Glutamatergic neuron (in vitro differentiated cells): ENCODE measurements at regions not wholly inside any gene's neighbourhood (a gene's known extent, or its start where the extent isn't known, plus 50 kb on each side); places are given as distances from the start of the nearest gene placed in this dataset.

Experiments
- DNase-seq: peaks from one replicate; pipeline ENCODE4 v3.0.0; 2022
- H3K27ac Mint-ChIP-seq: one replicate; pipeline ENCODE4 v1.8.0; 2020; ENCODE audit warnings: mild to moderate bottlenecking, mixed read lengths, inconsistent platforms; ENCODE audit not compliant: unreplicated experiment
- H3K27me3 Mint-ChIP-seq: one replicate; pipeline ENCODE4 v1.8.0; 2020; ENCODE audit warnings: mild to moderate bottlenecking, moderate library complexity, mixed read lengths, inconsistent platforms; ENCODE audit not compliant: unreplicated experiment
- H3K36me3 Mint-ChIP-seq: one replicate; pipeline ENCODE4 v1.8.0; 2020; ENCODE audit warnings: mild to moderate bottlenecking, mixed read lengths, inconsistent platforms; ENCODE audit not compliant: unreplicated experiment
- H3K4me1 Mint-ChIP-seq: one replicate; pipeline ENCODE4 v1.8.0; 2020; ENCODE audit warnings: mild to moderate bottlenecking, low read depth, mixed read lengths, inconsistent platforms; ENCODE audit not compliant: unreplicated experiment
- H3K4me3 Mint-ChIP-seq: one replicate; pipeline ENCODE4 v1.8.0; 2020; ENCODE audit warnings: mild to moderate bottlenecking, mixed read lengths, inconsistent platforms; ENCODE audit not compliant: unreplicated experiment
- H3K9me3 Mint-ChIP-seq: one replicate; pipeline ENCODE4 v1.8.0; 2020; ENCODE audit warnings: mild to moderate bottlenecking, moderate library complexity, mixed read lengths, inconsistent platforms; ENCODE audit not compliant: unreplicated experiment
- TF ChIP-seq, protein P1 (sequence below): fragments of 200-600 bp; sonication (generic); IDR thresholded peaks from one replicate; pipeline ENCODE4 v1.5.0; 2021; ENCODE audit not compliant: partially characterized antibody, unreplicated experiment

DNA sequence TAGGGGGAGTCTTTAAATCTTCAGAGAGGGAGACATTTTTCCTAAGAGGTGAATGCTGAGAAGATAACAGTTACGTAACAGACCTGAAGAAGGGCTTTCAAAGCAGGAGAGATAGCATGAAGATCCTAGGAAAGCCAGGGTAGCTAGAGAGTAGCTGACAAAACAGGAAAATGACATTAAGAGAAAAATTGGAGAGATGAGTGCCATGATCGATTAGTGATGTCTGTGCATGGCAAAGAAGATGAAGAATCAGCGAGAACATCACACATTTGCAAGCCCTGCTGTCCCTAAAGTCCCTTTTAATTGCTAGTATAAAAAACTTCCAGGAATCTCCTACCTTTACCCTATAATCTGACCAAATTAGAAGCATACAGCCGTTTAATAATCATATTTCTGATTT lies 116.9 kb upstream of the PAX6 start:
- no peak overlapping the region for H3K27ac Mint-ChIP-seq
- peaks cover 4% of the 10 kb centered on the region for H3K9me3 Mint-ChIP-seq
- H3K4me3 Mint-ChIP-seq = no peak overlapping the region
- H3K27me3 Mint-ChIP-seq = no peaks in the 10 kb centered on the region
- H3K4me1 Mint-ChIP-seq = peaks cover 17% of the 10 kb centered on the region
- TF ChIP-seq, protein P1, sequence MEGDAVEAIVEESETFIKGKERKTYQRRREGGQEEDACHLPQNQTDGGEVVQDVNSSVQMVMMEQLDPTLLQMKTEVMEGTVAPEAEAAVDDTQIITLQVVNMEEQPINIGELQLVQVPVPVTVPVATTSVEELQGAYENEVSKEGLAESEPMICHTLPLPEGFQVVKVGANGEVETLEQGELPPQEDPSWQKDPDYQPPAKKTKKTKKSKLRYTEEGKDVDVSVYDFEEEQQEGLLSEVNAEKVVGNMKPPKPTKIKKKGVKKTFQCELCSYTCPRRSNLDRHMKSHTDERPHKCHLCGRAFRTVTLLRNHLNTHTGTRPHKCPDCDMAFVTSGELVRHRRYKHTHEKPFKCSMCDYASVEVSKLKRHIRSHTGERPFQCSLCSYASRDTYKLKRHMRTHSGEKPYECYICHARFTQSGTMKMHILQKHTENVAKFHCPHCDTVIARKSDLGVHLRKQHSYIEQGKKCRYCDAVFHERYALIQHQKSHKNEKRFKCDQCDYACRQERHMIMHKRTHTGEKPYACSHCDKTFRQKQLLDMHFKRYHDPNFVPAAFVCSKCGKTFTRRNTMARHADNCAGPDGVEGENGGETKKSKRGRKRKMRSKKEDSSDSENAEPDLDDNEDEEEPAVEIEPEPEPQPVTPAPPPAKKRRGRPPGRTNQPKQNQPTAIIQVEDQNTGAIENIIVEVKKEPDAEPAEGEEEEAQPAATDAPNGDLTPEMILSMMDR = no peak
- no peak for DNase-seq
- H3K36me3 Mint-ChIP-seq = no peaks in the 10 kb centered on the region

- Mint-ChIP-seq H3K27ac (no peak overlapping the region), H3K4me3 (no peak overlapping the region), H3K36me3 (no peaks in the 10 kb centered on the region), H3K27me3 (no peaks in the 10 kb centered on the region), H3K4me1 (peaks cover 10% of the 10 kb centered on the region), H3K9me3 (peaks cover 4% of the 10 kb centered on the region)
- TF ChIP-seq, protein P1 = no peak
- no peak for DNase-seq
Measured at GRCh38 chr11:31926816-31927528, 115.8 kb upstream of the PAX6 start.

DNA sequence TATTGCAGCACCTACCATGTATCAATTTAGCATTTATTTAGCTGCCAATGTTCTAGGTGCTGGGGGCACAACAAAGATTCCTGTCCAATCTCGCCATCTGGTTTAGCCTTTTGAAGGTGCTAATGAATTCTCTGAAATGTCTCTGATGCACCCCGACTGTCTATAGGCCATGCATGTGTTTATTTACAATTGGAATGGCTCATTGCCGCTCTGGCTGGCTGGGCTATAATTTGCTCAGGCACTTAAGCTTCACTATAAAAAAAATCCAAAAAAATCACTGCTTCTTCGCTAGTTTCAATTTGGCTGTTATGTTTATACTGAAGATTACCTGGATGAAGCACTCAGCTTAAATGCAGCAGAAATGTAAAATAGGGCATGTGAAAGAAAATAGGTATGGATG lies 115.0 kb upstream of the PAX6 start:
- TF ChIP-seq, protein P1 = no peak
- H3K36me3 Mint-ChIP-seq = no peaks in the 10 kb centered on the region
- peaks cover 4% of the 10 kb centered on the region for H3K9me3 Mint-ChIP-seq
- no peak overlapping the region for H3K27ac Mint-ChIP-seq
- no peaks in the 10 kb centered on the region for H3K27me3 Mint-ChIP-seq
- DNase-seq = no peak
- H3K4me1 Mint-ChIP-seq = peaks cover 7% of the 10 kb centered on the region
- H3K4me3 Mint-ChIP-seq = no peak overlapping the region

DNA sequence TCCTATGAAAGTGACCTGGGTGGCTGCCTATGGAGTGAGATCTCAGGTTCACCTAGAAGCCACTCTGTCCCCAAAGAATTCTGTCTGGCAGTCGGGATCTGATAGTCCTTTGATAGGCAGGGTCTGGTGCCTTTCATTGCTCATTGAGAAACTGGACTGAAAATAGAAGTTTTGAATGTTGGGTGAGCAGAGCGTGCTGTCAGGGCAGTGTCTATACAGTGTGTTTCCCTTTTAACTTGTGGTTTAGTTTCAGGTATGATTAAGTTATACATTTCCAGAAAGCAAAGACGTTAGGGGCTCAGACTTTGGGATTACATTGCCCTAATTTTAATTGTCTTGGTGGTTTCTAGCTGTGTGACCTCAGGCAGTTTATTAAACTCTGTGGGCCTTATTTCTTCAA lies 111.3 kb upstream of the PAX6 start:
- no peak for DNase-seq
- no peaks in the 10 kb centered on the region for H3K36me3 Mint-ChIP-seq
- no peaks in the 10 kb centered on the region for H3K9me3 Mint-ChIP-seq
- H3K27me3 Mint-ChIP-seq = no peaks in the 10 kb centered on the region
- H3K4me3 Mint-ChIP-seq = no peak overlapping the region
- TF ChIP-seq, protein P1 = no peak
- no peak overlapping the region for H3K27ac Mint-ChIP-seq
- H3K4me1 Mint-ChIP-seq = no peaks in the 10 kb centered on the region

DNA sequence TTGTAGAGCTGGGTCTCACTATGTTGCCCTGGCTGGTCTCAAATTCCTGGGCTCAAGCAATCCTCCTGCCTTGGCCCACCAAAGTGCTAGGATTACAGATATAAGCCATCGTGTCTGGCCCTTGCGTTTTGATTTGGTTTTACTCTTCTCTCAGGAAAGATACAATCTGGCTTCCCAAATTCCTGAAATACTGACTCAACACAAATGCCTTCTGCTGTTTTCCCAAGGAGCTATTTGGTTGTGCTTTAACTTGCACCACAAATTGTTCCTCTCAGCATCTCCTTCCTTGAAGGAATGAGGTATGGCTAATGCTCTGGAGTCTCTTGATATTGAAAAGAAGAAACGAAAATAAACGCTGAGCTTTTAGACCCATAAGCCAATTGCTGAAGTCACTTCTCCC lies 110.0 kb upstream of the PAX6 start:
- no peak for DNase-seq
- H3K36me3 Mint-ChIP-seq = no peaks in the 10 kb centered on the region
- H3K27ac Mint-ChIP-seq = no peak overlapping the region
- no peaks in the 10 kb centered on the region for H3K4me1 Mint-ChIP-seq
- H3K9me3 Mint-ChIP-seq = no peaks in the 10 kb centered on the region
- no peaks in the 10 kb centered on the region for H3K27me3 Mint-ChIP-seq
- TF ChIP-seq, protein P1 = no peak
- H3K4me3 Mint-ChIP-seq = no peak overlapping the region
